B cell (primary cell): ENCODE measurements at regions not wholly inside any gene's neighbourhood (a gene's known extent, or its start where the extent isn't known, plus 50 kb on each side); places are given as distances from the start of the nearest gene placed in this dataset.

Experiments used
- ATAC-seq: fragments of 200-7000 bp; cut with Tn5 transposase; one replicate; pipeline ENCODE4 v1.10.0; 2021; ENCODE audit warnings: low read depth, mild to moderate bottlenecking, moderate number of reproducible peaks, moderate library complexity
- CTCF ChIA-PET: fragments of 350-600 bp; sonication (Branson Sonifier 250); formaldehyde crosslinking; loops from one replicate; lab custom pipeline; 2021; ENCODE audit warnings: antibody characterized with exemption, inconsistent platforms; lab: Charles Lee
- POLR2A ChIA-PET: fragments of 350-600 bp; sonication (Branson Sonifier 250); formaldehyde crosslinking; loops from one replicate; lab custom pipeline; 2021; ENCODE audit warnings: antibody characterized with exemption; lab: Charles Lee
- DNase-seq: peaks from one replicate; pipeline ENCODE4 v3.0.0; 2013
- H2AFZ ChIP-seq: 2 replicates; pipeline ENCODE4 v1.6.1; 2012; ENCODE audit warnings: mild to moderate bottlenecking, low read depth, low read length; ENCODE audit not compliant: insufficient read depth, poor library complexity, severe bottlenecking
- H3K27ac ChIP-seq, 2 donors: 1 replicate in 1 of 2; 2 replicates in 1 of 2; pipeline ENCODE4 v1.5.1; 2012 to 2013; ENCODE audit warnings: low read length in 2 of 2, mild to moderate bottlenecking in 2 of 2, moderate library complexity in 1 of 2
- H3K27me3 ChIP-seq, 4 experiments: fragments of 200-600 bp in 1 of 4; sonication (generic) in 1 of 4; replicated peaks in 1 of 4; 1 replicate in 2 of 4; 2 replicates in 2 of 4; pipeline versions ENCODE4 v1.6.1 to v1.7.0; 2013 to 2016; ENCODE audit warnings: low read length in 3 of 4, mild to moderate bottlenecking in 2 of 4, mixed read lengths in 1 of 4, moderate library complexity in 1 of 4; ENCODE audit not compliant: insufficient read depth in 4 of 4, control insufficient read depth in 3 of 4; ENCODE audit errors: control extremely low read depth in 1 of 4
- H3K36me3 ChIP-seq, 2 experiments: replicated peaks in 1 of 2; 1 replicate in 1 of 2; 2 replicates in 1 of 2; pipeline versions ENCODE4 v1.6.1 to v1.7.1; 2013; ENCODE audit warnings: low read length in 1 of 2; ENCODE audit not compliant: insufficient read depth in 2 of 2, control insufficient read depth in 1 of 2; ENCODE audit errors: control extremely low read depth in 1 of 2, extremely low read depth in 1 of 2
- H3K4me1 ChIP-seq, 2 donors: fragments of 200-600 bp in 1 of 2; sonication (generic) in 1 of 2; 1 replicate in 1 of 2; 2 replicates in 1 of 2; pipeline versions ENCODE4 v1.5.1 to v1.6.1; 2013 to 2017; ENCODE audit warnings: low read length in 2 of 2; ENCODE audit not compliant: control insufficient read depth in 2 of 2, insufficient read depth in 2 of 2
- H3K4me2 ChIP-seq: replicated peaks from 2 replicates; pipeline ENCODE3; 2012; ENCODE audit warnings: mild to moderate bottlenecking, low read depth, low read length; ENCODE audit not compliant: poor library complexity, severe bottlenecking
- H3K4me3 ChIP-seq, 5 experiments: fragments of 200-600 bp in 1 of 5; sonication (generic) in 1 of 5; 1 replicate in 3 of 5; 2 replicates in 2 of 5; pipeline versions ENCODE4 v1.5.1 to v1.7.0; 2011 to 2016; ENCODE audit warnings: low read length in 4 of 5, mild to moderate bottlenecking in 4 of 5, low read depth in 2 of 5, control low read depth in 1 of 5, moderate library complexity in 1 of 5; ENCODE audit not compliant: insufficient read depth in 1 of 5; ENCODE audit errors: control extremely low read depth in 1 of 5, extremely low read depth in 1 of 5
- H3K79me2 ChIP-seq: fragments of 200-600 bp; sonication (generic); one replicate; pipeline ENCODE4 v1.6.0; 2016; ENCODE audit warnings: low read length; ENCODE audit not compliant: control insufficient read depth, insufficient read depth
- H3K9ac ChIP-seq: fragments of 200-600 bp; sonication (generic); 2 replicates; pipeline ENCODE4 v1.6.1; 2017; ENCODE audit warnings: mild to moderate bottlenecking, low read length, moderate library complexity
- H3K9me3 ChIP-seq, 3 donors: one replicate each; pipeline versions ENCODE4 v1.6.1 to v1.7.1; 2013; ENCODE audit warnings: low read length in 2 of 3; ENCODE audit not compliant: control insufficient read depth in 2 of 3, insufficient read depth in 1 of 3; ENCODE audit errors: control extremely low read depth in 1 of 3
- H4K20me1 ChIP-seq: 2 replicates; pipeline ENCODE4 v1.6.0; 2012; ENCODE audit warnings: mild to moderate bottlenecking, low read length; ENCODE audit not compliant: insufficient read depth, control insufficient read depth, poor library complexity, severe bottlenecking
- H3K27ac Mint-ChIP-seq: one replicate; pipeline ENCODE4 v1.8.0; 2021; ENCODE audit warnings: mixed read lengths
- H3K27me3 Mint-ChIP-seq: one replicate; pipeline ENCODE4 v1.8.0; 2021; ENCODE audit warnings: mixed read lengths
- H3K4me1 Mint-ChIP-seq: one replicate; pipeline ENCODE4 v1.8.0; 2021; ENCODE audit warnings: mixed read lengths
- H3K4me3 Mint-ChIP-seq: one replicate; pipeline ENCODE4 v1.8.0; 2021; ENCODE audit warnings: mixed read lengths
- H3K9me3 Mint-ChIP-seq: one replicate; pipeline ENCODE4 v1.8.0; 2022; ENCODE audit warnings: mixed read lengths; ENCODE audit not compliant: insufficient read depth
- EZH2 ChIP-seq: IDR thresholded peaks from 2 replicates; pipeline ENCODE4 v1.6.1; 2012; ENCODE audit warnings: borderline replicate concordance, low read depth, mild to moderate bottlenecking, moderate library complexity, low read length; ENCODE audit not compliant: insufficient read depth, poor library complexity, severe bottlenecking
- WGBS: methylation state at CpG from one replicate; pipeline ENCODE4 v1.1.5; 2013; ENCODE audit warnings: missing lambda C conversion rate; ENCODE audit not compliant: insufficient coverage; 5-methylcytosine and 5-hydroxymethylcytosine counted together
- intact Hi-C: fragments of 100-400 bp; cut with micrococcal nuclease; formaldehyde crosslinking; loops from one replicate; pipeline ENCODE4 v1.10.0; 2022
- TF ChIP-seq, protein P1 (sequence below): fragments of 200-600 bp; IDR thresholded peaks from one replicate; pipeline ENCODE4 v1.8.0; 2022; ENCODE audit warnings: antibody characterized with exemption, mild to moderate bottlenecking

GRCh38 chr13:65307056-65307455, 1923.1 kb downstream of the PCDH9 start:
- ATAC-seq (no peak), DNase-seq (no peak)
- no peaks in the 10 kb centered on the region for H4K20me1 ChIP-seq
- H3K27ac Mint-ChIP-seq = no peak overlapping the region
- no peaks in the 10 kb centered on the region for H3K4me1 Mint-ChIP-seq
- no peak overlapping the region for H3K27ac ChIP-seq
- no peaks in the 10 kb centered on the region for H3K36me3 ChIP-seq
- peaks cover 0 to 17% (median 1%) of the 10 kb centered on the region in 3 donors for H3K9me3 ChIP-seq
- H3K27me3 Mint-ChIP-seq = no peaks in the 10 kb centered on the region
- WGBS = 100% methylated on average over 1 of the region's 1 CpG
- no peaks in the 10 kb centered on the region for H3K9me3 Mint-ChIP-seq
- H3K27me3 ChIP-seq = no peaks in the 10 kb centered on the region
- CTCF ChIA-PET = no interaction called here
- H3K9ac ChIP-seq = no peak overlapping the region
- TF ChIP-seq EZH2 = no peak
- TF ChIP-seq, protein P1, sequence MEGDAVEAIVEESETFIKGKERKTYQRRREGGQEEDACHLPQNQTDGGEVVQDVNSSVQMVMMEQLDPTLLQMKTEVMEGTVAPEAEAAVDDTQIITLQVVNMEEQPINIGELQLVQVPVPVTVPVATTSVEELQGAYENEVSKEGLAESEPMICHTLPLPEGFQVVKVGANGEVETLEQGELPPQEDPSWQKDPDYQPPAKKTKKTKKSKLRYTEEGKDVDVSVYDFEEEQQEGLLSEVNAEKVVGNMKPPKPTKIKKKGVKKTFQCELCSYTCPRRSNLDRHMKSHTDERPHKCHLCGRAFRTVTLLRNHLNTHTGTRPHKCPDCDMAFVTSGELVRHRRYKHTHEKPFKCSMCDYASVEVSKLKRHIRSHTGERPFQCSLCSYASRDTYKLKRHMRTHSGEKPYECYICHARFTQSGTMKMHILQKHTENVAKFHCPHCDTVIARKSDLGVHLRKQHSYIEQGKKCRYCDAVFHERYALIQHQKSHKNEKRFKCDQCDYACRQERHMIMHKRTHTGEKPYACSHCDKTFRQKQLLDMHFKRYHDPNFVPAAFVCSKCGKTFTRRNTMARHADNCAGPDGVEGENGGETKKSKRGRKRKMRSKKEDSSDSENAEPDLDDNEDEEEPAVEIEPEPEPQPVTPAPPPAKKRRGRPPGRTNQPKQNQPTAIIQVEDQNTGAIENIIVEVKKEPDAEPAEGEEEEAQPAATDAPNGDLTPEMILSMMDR = no peak
- no peak overlapping the region for H2AFZ ChIP-seq
- intact Hi-C loops = no loop called here
- H3K4me2 ChIP-seq = no peak overlapping the region
- POLR2A ChIA-PET = no interaction called here
- no peak overlapping the region for H3K4me3 ChIP-seq
- no peaks in the 10 kb centered on the region for H3K79me2 ChIP-seq
- no peaks in the 10 kb centered on the region for H3K4me1 ChIP-seq
- H3K4me3 Mint-ChIP-seq = no peak overlapping the region

- Mint-ChIP-seq H3K9me3 (no peaks in the 10 kb centered on the region), H3K27me3 (no peaks in the 10 kb centered on the region), H3K27ac (no peak overlapping the region), H3K4me3 (no peak overlapping the region), H3K4me1 (no peaks in the 10 kb centered on the region)
- Histone ChIP-seq H3K27me3 (no peaks in the 10 kb centered on the region), H3K4me2 (no peak overlapping the region), H3K9me3 (peaks cover 0 to 1% (median 0%) of the 10 kb centered on the region in 3 donors), H4K20me1 (no peaks in the 10 kb centered on the region), H2AFZ (no peak overlapping the region), H3K79me2 (no peaks in the 10 kb centered on the region), H3K9ac (no peak overlapping the region), H3K4me1 (no peaks in the 10 kb centered on the region), H3K4me3 (no peak overlapping the region), H3K36me3 (no peaks in the 10 kb centered on the region), H3K27ac (no peak overlapping the region)
- ChIA-PET CTCF (no interaction called here), POLR2A (no interaction called here)
- ATAC-seq (no peak), DNase-seq (no peak)
- intact Hi-C loops = no loop called here
- no CpG with 5 or more reads among the region's 3 CpGs for WGBS
- TF ChIP-seq, protein P1 = no peak
- no peak for TF ChIP-seq EZH2
Observed at GRCh38 chr13:65302691-65303090, 1927.4 kb downstream of the PCDH9 start.
